Neural cell (in vitro differentiated cells): ENCODE measurements at regions not wholly inside any gene's neighbourhood (a gene's known extent, or its start where the extent isn't known, plus 50 kb on each side); places are given as distances from the start of the nearest gene placed in this dataset.

Experiments
- H2AFZ ChIP-seq: fragments of 200-600, 300-800 bp; sonication (generic), shearing (Covaris generic); 2 replicates; pipeline ENCODE4 v1.6.0; 2014; ENCODE audit warnings: low read depth, mild to moderate bottlenecking, antibody characterized with exemption, low read length, moderate library complexity
- H3F3A ChIP-seq: fragments of 200-600 bp; shearing (Covaris generic); 2 replicates; pipeline ENCODE4 v1.6.1; 2016; ENCODE audit warnings: mild to moderate bottlenecking, moderate library complexity, mixed read lengths, antibody characterized with exemption, low read length; ENCODE audit not compliant: insufficient read depth, poor library complexity, severe bottlenecking
- H3K27ac ChIP-seq: fragments of 200-600, 300-800 bp; sonication (generic), shearing (Covaris generic); 2 replicates; pipeline ENCODE4 v1.5.1; 2014; ENCODE audit warnings: mild to moderate bottlenecking, low read length, moderate library complexity
- H3K27me3 ChIP-seq: fragments of 300-800, 200-600 bp; sonication (generic), shearing (Covaris generic); 2 replicates; pipeline ENCODE4 v1.6.0; 2014; ENCODE audit warnings: mild to moderate bottlenecking, low read depth, low read length, moderate library complexity; ENCODE audit not compliant: insufficient read depth
- H3K36me3 ChIP-seq: fragments of 300-800, 200-600 bp; sonication (generic), shearing (Covaris generic); 2 replicates; pipeline ENCODE4 v1.5.1; 2014; ENCODE audit warnings: mild to moderate bottlenecking, antibody characterized with exemption, low read length, moderate library complexity; ENCODE audit not compliant: insufficient read depth
- H3K4me2 ChIP-seq: fragments of 300-800, 200-600 bp; sonication (generic), shearing (Covaris generic); 2 replicates; pipeline ENCODE4 v1.6.0; 2014; ENCODE audit warnings: mild to moderate bottlenecking, low read length
- H3K4me3 ChIP-seq: fragments of 300-800, 200-600 bp; sonication (generic), shearing (Covaris generic); 2 replicates; pipeline ENCODE4 v1.5.1; 2014; ENCODE audit warnings: mild to moderate bottlenecking, low read length, moderate library complexity
- H3K79me2 ChIP-seq: fragments of 200-600 bp; shearing (Covaris generic); replicated peaks from 2 replicates; pipeline ENCODE4 v1.6.0; 2014; ENCODE audit warnings: mild to moderate bottlenecking, low read length, moderate library complexity; ENCODE audit not compliant: insufficient read depth
- H3K9ac ChIP-seq: fragments of 300-800, 200-600 bp; sonication (generic), shearing (Covaris generic); 2 replicates; pipeline ENCODE4 v1.6.1; 2016; ENCODE audit warnings: mild to moderate bottlenecking, low read length, mixed read lengths
- H3K9me2 ChIP-seq: fragments of 200-600 bp; shearing (Covaris generic); 2 replicates; pipeline ENCODE4 v1.6.1; 2016; ENCODE audit warnings: mild to moderate bottlenecking, low read length, mixed read lengths; ENCODE audit not compliant: insufficient read depth
- H3K9me3 ChIP-seq: fragments of 200-600, 300-800 bp; sonication (generic), shearing (Covaris generic); 2 replicates; pipeline ENCODE4 v1.6.1; 2016; ENCODE audit warnings: mild to moderate bottlenecking, mixed run types, low read length, moderate library complexity, mixed read lengths
- H4K20me1 ChIP-seq: fragments of 200-600 bp; shearing (Covaris generic); 2 replicates; pipeline ENCODE4 v1.6.1; 2016; ENCODE audit warnings: mild to moderate bottlenecking, mixed run types; ENCODE audit not compliant: insufficient read depth
- CTCF ChIP-seq: fragments of 450-650 bp; IDR thresholded peaks from 2 replicates; pipeline ENCODE4 v1.5.1; 2014; ENCODE audit warnings: antibody characterized with exemption, mild to moderate bottlenecking, moderate library complexity; ENCODE audit not compliant: poor library complexity, severe bottlenecking
- EP300 ChIP-seq: fragments of 450-650 bp; conservative IDR thresholded peaks from 2 replicates; pipeline ENCODE4 v1.6.1; 2014; ENCODE audit warnings: antibody characterized with exemption, mild to moderate bottlenecking, moderate library complexity; ENCODE audit not compliant: poor library complexity, severe bottlenecking
- EZH2 ChIP-seq: fragments of 200-600, 300-800 bp; shearing (Covaris generic), sonication (generic); IDR thresholded peaks from 2 replicates; pipeline ENCODE4 v1.6.1; 2014; ENCODE audit warnings: antibody characterized with exemption, low read length, borderline replicate concordance, mild to moderate bottlenecking; ENCODE audit not compliant: insufficient read depth, poor library complexity, severe bottlenecking
- MXI1 ChIP-seq: fragments of 450-650 bp; conservative IDR thresholded peaks from 2 replicates; pipeline ENCODE4 v1.6.1; 2014; ENCODE audit warnings: antibody characterized with exemption, mild to moderate bottlenecking; ENCODE audit not compliant: poor library complexity, severe bottlenecking
- POLR2AphosphoS5 ChIP-seq: IDR thresholded peaks from 2 replicates; pipeline ENCODE4 v1.6.1; 2012
- RAD21 ChIP-seq: fragments of 450-650 bp; conservative IDR thresholded peaks from 2 replicates; pipeline ENCODE4 v1.6.1; 2014; ENCODE audit warnings: antibody characterized with exemption, mild to moderate bottlenecking, moderate library complexity
- REST ChIP-seq: IDR thresholded peaks from 2 replicates; pipeline ENCODE4 v1.6.1; 2012; ENCODE audit warnings: borderline replicate concordance
- SMC3 ChIP-seq: fragments of 450-650 bp; conservative IDR thresholded peaks from 2 replicates; pipeline ENCODE4 v1.6.1; 2014; ENCODE audit warnings: antibody characterized with exemption, mild to moderate bottlenecking, moderate library complexity; ENCODE audit not compliant: poor library complexity
- TAF1 ChIP-seq: IDR thresholded peaks from 2 replicates; pipeline ENCODE4 v1.6.1; 2012; ENCODE audit warnings: low read depth

GRCh38 chr3:31093606-31094005 is 199.1 kb upstream of the GADL1 start:
- H2AFZ ChIP-seq, result no peak overlapping the region
- no peak for TF ChIP-seq RAD21
- no peak for TF ChIP-seq SMC3
- no peak for TF ChIP-seq MXI1
- no peak for TF ChIP-seq TAF1
- no peak for TF ChIP-seq EZH2
- no peak for TF ChIP-seq POLR2AphosphoS5
- no peak for TF ChIP-seq CTCF
- TF ChIP-seq EP300, result no peak
- no peak for TF ChIP-seq REST

GRCh38 chr3:31094048-31094447 is 199.6 kb upstream of the GADL1 start:
- no peaks in the 10 kb centered on the region for H3K27me3 ChIP-seq
- H3K9me2 ChIP-seq, result no peaks in the 10 kb centered on the region
- H4K20me1 ChIP-seq, result no peaks in the 10 kb centered on the region
- H3K4me3 ChIP-seq, result no peak overlapping the region
- no peak overlapping the region for H3K4me2 ChIP-seq
- H3K9ac ChIP-seq, result no peak overlapping the region
- no peaks in the 10 kb centered on the region for H3K9me3 ChIP-seq
- H3K79me2 ChIP-seq, result no peaks in the 10 kb centered on the region
- TF ChIP-seq TAF1, result no peak
- TF ChIP-seq MXI1, result no peak
- TF ChIP-seq EZH2, result no peak
- no peak overlapping the region for H2AFZ ChIP-seq
- H3F3A ChIP-seq, result no peaks in the 10 kb centered on the region
- H3K27ac ChIP-seq, result no peak overlapping the region
- H3K36me3 ChIP-seq, result no peaks in the 10 kb centered on the region

More at GRCh38 chr3:31093606-31094005, 199.1 kb upstream of the GADL1 start:
- Histone ChIP-seq H3K9me3 (no peaks in the 10 kb centered on the region), H3K79me2 (no peaks in the 10 kb centered on the region), H3K27ac (no peak overlapping the region), H4K20me1 (no peaks in the 10 kb centered on the region), H3K27me3 (no peaks in the 10 kb centered on the region), H3K4me3 (no peak overlapping the region), H3K4me2 (no peak overlapping the region), H3K9me2 (no peaks in the 10 kb centered on the region), H3K36me3 (no peaks in the 10 kb centered on the region), H3K9ac (no peak overlapping the region), H3F3A (no peaks in the 10 kb centered on the region)

- TF ChIP-seq SMC3 (no peak), RAD21 (no peak), EZH2 (no peak), TAF1 (no peak), MXI1 (no peak), REST (no peak), EP300 (no peak), CTCF (no peak), POLR2AphosphoS5 (no peak)
These were observed 200.8 kb upstream of the GADL1 start for GRCh38 chr3:31095255-31095654.

More at GRCh38 chr3:31095255-31095654, 200.8 kb upstream of the GADL1 start:
- H3F3A ChIP-seq, result no peaks in the 10 kb centered on the region
- no peaks in the 10 kb centered on the region for H3K9me3 ChIP-seq
- no peak overlapping the region for H3K9ac ChIP-seq
- H4K20me1 ChIP-seq, result no peaks in the 10 kb centered on the region
- H3K79me2 ChIP-seq, result no peaks in the 10 kb centered on the region
- H2AFZ ChIP-seq, result no peak overlapping the region
- H3K4me3 ChIP-seq, result no peak overlapping the region
- H3K9me2 ChIP-seq, result no peaks in the 10 kb centered on the region
- no peak overlapping the region for H3K27ac ChIP-seq
- H3K4me2 ChIP-seq, result no peak overlapping the region
- no peaks in the 10 kb centered on the region for H3K27me3 ChIP-seq
- H3K36me3 ChIP-seq, result no peaks in the 10 kb centered on the region
